ENCODE measurements at regions not wholly inside any gene's neighbourhood (a gene's known extent, or its start where the extent isn't known, plus 50 kb on each side); places are given as distances from the start of the nearest gene placed in this dataset.

DNA sequence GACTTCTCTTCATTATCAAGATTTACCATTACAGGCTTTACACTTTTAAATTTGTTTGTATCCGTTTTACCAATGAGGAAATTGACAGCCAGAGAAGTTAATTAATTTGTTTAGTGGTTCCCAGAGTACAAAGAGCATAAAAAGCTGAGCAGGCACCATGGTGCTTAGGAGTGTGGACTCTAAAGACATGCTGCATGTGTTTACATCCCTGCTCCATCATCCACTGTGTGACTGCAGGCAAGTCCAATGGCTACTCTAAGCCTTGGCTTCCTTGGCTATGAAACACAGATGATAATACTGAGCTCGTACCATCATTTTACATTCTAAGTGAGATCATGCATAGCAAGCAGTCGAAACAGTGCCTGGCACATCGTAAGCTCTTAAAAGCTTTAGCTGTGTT, 108.0 kb upstream of the SLC35G4 start:
- Mint-ChIP-seq H3K36me3 (no peaks in the 10 kb centered on the region), H3K4me3 (no peak overlapping the region), H3K27ac (no peak overlapping the region), H3K4me1 (no peaks in the 10 kb centered on the region), H3K27me3 (peaks cover 6 to 13% of the 10 kb centered on the region in 2 donors), H3K9me3 (no peaks in the 10 kb centered on the region)
- Histone ChIP-seq H3K4me3 (ENCODE audit: control insufficient read depth in 1 of 2, extremely low read depth in 1 of 2, low read length in 1 of 2) (no peak overlapping the region), H3K4me1 (ENCODE audit: control insufficient read depth in 1 of 2, extremely low read depth in 1 of 2, insufficient read depth in 2 of 2, low read length in 2 of 2) (no peaks in the 10 kb centered on the region), H3K36me3 (ENCODE audit: control insufficient read depth in 2 of 2, extremely low read depth in 1 of 2, insufficient read depth in 1 of 2, low read length in 1 of 2) (no peaks in the 10 kb centered on the region), H3K9me3 (no peaks in the 10 kb centered on the region), H3K27ac (ENCODE audit: low read length) (no peak overlapping the region), H3K27me3 (replicated peaks in 1 of 2; ENCODE audit: control insufficient read depth in 2 of 2, extremely low read depth in 1 of 2, insufficient read depth in 2 of 2, low read length in 1 of 2) (no peaks in the 10 kb centered on the region)
- 93% methylated on average over 3 of the region's 4 CpGs for WGBS (ENCODE audit: insufficient coverage)
- ChIA-PET CTCF (no interaction called here), POLR2A (no interaction called here)
- ATAC-seq (replicated peaks in 1 of 4): no peak
- DNase-seq: no peak

DNA sequence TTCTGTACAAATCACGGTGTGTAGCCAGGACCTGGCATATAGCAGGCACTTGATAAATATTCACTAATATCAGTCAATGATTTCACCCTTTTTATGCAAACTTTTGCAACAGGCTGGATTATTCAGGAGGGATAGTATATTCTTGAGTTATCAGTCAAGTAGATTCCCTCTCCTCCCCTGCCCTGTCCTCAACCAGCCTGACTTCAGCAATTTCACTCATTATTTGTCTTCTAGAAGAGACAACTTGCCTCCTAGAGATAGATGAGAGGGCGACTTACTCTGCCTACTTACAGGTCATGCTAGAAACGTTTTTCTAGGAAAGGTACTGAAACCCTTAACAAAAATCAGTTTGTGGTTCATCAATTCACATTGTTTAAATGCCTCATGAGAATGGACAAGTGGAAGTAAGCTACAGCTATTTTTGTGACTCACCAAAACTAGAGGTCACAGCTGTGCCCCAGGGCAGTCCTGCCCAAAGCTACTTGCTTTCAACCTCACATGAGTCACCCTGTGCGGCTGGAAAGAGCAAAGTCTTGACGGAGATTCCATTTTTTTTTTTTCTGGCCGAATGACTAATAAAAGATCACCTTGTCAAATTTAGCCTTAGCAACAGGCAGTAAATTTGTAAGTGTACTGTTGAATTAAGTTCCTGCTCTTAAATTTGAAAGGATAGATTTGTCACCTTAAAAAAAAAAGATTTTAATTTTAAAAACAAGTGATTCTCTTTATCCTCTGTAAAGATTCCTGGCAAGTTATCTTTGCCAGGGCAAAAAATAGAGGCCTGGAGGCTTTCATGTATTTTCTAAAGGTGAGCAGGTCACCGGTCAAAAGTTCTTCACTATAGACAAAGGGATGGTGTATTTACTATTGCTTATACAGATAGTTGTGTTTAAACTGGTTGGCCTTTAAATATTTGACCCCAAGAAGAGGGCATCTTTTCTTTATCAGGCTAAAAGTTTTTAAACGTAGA, 109.0 kb upstream of the SLC35G4 start:
- no peak overlapping the region for H3K4me3 ChIP-seq (ENCODE audit: control insufficient read depth in 1 of 2, extremely low read depth in 1 of 2, low read length in 1 of 2)
- no peak overlapping the region for H3K4me3 Mint-ChIP-seq
- DNase-seq (no peak), ATAC-seq (replicated peaks in 1 of 4) (no peak)
- POLR2A ChIA-PET: interaction anchor here in 1 of 2 donors (0.5 kb wide), 1 partner anchor 125 kb away, joined by 4 read pairs; no protein-coding TSS in a partner anchor
- H3K9me3 Mint-ChIP-seq: no peaks in the 10 kb centered on the region
- CTCF ChIA-PET: no interaction called here
- H3K27ac Mint-ChIP-seq: no peak overlapping the region
- WGBS (ENCODE audit: insufficient coverage): 60% methylated on average over 1 of the region's 8 CpGs
- no peaks in the 10 kb centered on the region for H3K9me3 ChIP-seq
- no peak overlapping the region for H3K27ac ChIP-seq (ENCODE audit: low read length)
- peaks cover 6 to 13% of the 10 kb centered on the region in 2 donors for H3K27me3 Mint-ChIP-seq
- H3K4me1 ChIP-seq (ENCODE audit: control insufficient read depth in 1 of 2, extremely low read depth in 1 of 2, insufficient read depth in 2 of 2, low read length in 2 of 2): no peaks in the 10 kb centered on the region
- no peaks in the 10 kb centered on the region for H3K36me3 Mint-ChIP-seq
- H3K36me3 ChIP-seq (ENCODE audit: control insufficient read depth in 2 of 2, extremely low read depth in 1 of 2, insufficient read depth in 1 of 2, low read length in 1 of 2): no peaks in the 10 kb centered on the region
- no peaks in the 10 kb centered on the region for H3K4me1 Mint-ChIP-seq
- no peaks in the 10 kb centered on the region for H3K27me3 ChIP-seq (replicated peaks in 1 of 2; ENCODE audit: control insufficient read depth in 2 of 2, extremely low read depth in 1 of 2, insufficient read depth in 2 of 2, low read length in 1 of 2)

DNA sequence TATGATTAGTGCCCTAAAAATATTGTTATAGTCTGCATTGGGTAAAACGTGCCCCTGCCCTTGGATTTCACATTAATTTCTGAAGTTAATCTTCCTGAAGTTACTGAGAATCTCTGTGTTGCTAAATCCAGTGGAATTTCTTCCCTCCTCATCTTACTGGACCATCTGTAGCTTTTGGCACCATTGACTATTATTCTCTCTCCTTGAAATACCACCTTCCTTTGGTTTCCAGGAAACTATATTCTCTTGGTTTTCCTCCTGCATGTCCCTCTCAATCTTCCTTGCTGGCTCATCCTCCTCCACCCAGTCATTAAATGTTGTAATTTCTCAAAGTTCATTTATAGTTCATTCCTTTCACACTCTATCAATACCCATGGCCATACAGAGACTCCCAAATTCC, 110.6 kb upstream of the SLC35G4 start:
- H3K4me1 Mint-ChIP-seq: no peaks in the 10 kb centered on the region
- no peak for ATAC-seq (replicated peaks in 1 of 4)
- H3K27me3 Mint-ChIP-seq: peaks cover 6 to 10% of the 10 kb centered on the region in 2 donors
- Histone ChIP-seq H3K9me3 (no peaks in the 10 kb centered on the region), H3K36me3 (ENCODE audit: control insufficient read depth in 2 of 2, extremely low read depth in 1 of 2, insufficient read depth in 1 of 2, low read length in 1 of 2) (no peaks in the 10 kb centered on the region), H3K4me3 (ENCODE audit: control insufficient read depth in 1 of 2, extremely low read depth in 1 of 2, low read length in 1 of 2) (no peak overlapping the region), H3K4me1 (ENCODE audit: control insufficient read depth in 1 of 2, extremely low read depth in 1 of 2, insufficient read depth in 2 of 2, low read length in 2 of 2) (no peaks in the 10 kb centered on the region), H3K27ac (ENCODE audit: low read length) (no peak overlapping the region), H3K27me3 (replicated peaks in 1 of 2; ENCODE audit: control insufficient read depth in 2 of 2, extremely low read depth in 1 of 2, insufficient read depth in 2 of 2, low read length in 1 of 2) (no peaks in the 10 kb centered on the region)
- no peaks in the 10 kb centered on the region for H3K9me3 Mint-ChIP-seq
- H3K27ac Mint-ChIP-seq: no peak overlapping the region
- POLR2A ChIA-PET: no interaction called here
- no peak for DNase-seq
- H3K36me3 Mint-ChIP-seq: no peaks in the 10 kb centered on the region
- WGBS (ENCODE audit: insufficient coverage): no CpG with 5 or more reads among the region's 1 CpG
- no peak overlapping the region for H3K4me3 Mint-ChIP-seq
- CTCF ChIA-PET: no interaction called here

DNA sequence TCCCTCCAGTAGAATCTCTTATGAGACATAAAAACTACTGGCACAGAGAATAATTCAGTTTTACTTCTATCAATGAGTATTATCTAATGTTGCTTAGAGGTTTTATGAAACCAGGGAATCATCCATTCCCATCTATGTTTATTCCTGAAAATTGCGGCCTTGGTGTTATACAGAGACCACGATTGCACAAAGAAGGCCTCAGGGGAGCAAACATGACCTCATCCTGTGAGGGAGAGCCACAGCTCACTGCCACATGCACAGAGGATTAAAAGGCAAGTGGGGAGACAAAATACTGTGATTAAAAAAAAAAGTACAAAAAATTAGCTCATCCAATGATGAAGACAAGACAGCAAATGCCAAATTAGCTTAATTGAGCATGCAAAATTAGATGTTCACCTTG, 111.8 kb upstream of the SLC35G4 start:
- H3K36me3 Mint-ChIP-seq: no peaks in the 10 kb centered on the region
- no peak overlapping the region for H3K27ac Mint-ChIP-seq
- H3K36me3 ChIP-seq (ENCODE audit: control insufficient read depth in 2 of 2, extremely low read depth in 1 of 2, insufficient read depth in 1 of 2, low read length in 1 of 2): no peaks in the 10 kb centered on the region
- H3K27me3 ChIP-seq (replicated peaks in 1 of 2; ENCODE audit: control insufficient read depth in 2 of 2, extremely low read depth in 1 of 2, insufficient read depth in 2 of 2, low read length in 1 of 2): no peaks in the 10 kb centered on the region
- no peak for DNase-seq
- ATAC-seq (replicated peaks in 1 of 4): no peak
- POLR2A ChIA-PET: no interaction called here
- H3K4me1 ChIP-seq (ENCODE audit: control insufficient read depth in 1 of 2, extremely low read depth in 1 of 2, insufficient read depth in 2 of 2, low read length in 2 of 2): no peaks in the 10 kb centered on the region
- H3K4me3 ChIP-seq (ENCODE audit: control insufficient read depth in 1 of 2, extremely low read depth in 1 of 2, low read length in 1 of 2): no peak overlapping the region
- WGBS (ENCODE audit: insufficient coverage): 100% methylated on average over 1 of the region's 2 CpGs
- no peaks in the 10 kb centered on the region for H3K9me3 ChIP-seq
- no peaks in the 10 kb centered on the region for H3K4me1 Mint-ChIP-seq
- no peaks in the 10 kb centered on the region for H3K9me3 Mint-ChIP-seq
- peaks cover 6 to 7% of the 10 kb centered on the region in 2 donors for H3K27me3 Mint-ChIP-seq
- CTCF ChIA-PET: interaction anchor here in 1 of 2 donors (0.5 kb wide), 1 partner anchor 709 kb away, joined by 3 read pairs; no protein-coding TSS in a partner anchor
- H3K27ac ChIP-seq (ENCODE audit: low read length): no peak overlapping the region
- H3K4me3 Mint-ChIP-seq: no peak overlapping the region

DNA sequence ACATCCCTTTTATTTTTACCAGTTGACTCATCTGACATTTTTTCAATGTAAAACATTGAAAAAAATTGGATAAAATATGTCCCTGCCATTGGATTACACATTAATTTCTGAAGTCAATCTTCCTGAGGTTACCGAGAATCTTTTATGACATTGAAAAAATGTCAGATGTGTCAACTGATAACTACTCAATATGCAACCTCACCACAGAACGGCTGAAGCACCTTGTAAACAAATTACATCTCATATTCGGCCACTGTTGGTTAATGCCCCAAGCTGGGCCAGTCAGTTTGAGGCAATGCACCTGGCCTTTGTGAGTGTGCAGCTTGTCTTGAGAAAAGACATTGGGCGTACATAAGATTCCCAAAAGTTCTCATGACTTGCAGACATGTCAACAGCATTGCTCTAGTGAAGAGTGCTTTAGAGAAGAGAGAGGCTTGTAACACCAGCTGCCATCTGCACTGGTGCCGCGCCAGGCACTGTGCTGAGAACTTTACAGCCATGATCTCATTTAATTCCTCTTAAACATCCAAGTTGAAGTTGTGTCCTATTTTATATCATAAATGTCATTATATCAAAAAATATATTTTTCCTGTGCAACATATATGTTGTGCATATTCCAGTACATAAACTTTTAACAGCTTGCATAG, 112.7 kb upstream of the SLC35G4 start:
- no peak overlapping the region for H3K27ac ChIP-seq (ENCODE audit: low read length)
- H3K27me3 ChIP-seq (replicated peaks in 1 of 2; ENCODE audit: control insufficient read depth in 2 of 2, extremely low read depth in 1 of 2, insufficient read depth in 2 of 2, low read length in 1 of 2): no peaks in the 10 kb centered on the region
- no peaks in the 10 kb centered on the region for H3K9me3 Mint-ChIP-seq
- peaks cover 6 to 7% of the 10 kb centered on the region in 2 donors for H3K27me3 Mint-ChIP-seq
- H3K4me1 ChIP-seq (ENCODE audit: control insufficient read depth in 1 of 2, extremely low read depth in 1 of 2, insufficient read depth in 2 of 2, low read length in 2 of 2): no peaks in the 10 kb centered on the region
- POLR2A ChIA-PET: no interaction called here
- CTCF ChIA-PET: interaction anchor here in 1 of 2 donors (0.5 kb wide), 1 partner anchor 709 kb away, joined by 3 read pairs; no protein-coding TSS in a partner anchor
- no peaks in the 10 kb centered on the region for H3K36me3 Mint-ChIP-seq
- 75% methylated on average over 2 of the region's 6 CpGs for WGBS (ENCODE audit: insufficient coverage)
- no peak overlapping the region for H3K4me3 ChIP-seq (ENCODE audit: control insufficient read depth in 1 of 2, extremely low read depth in 1 of 2, low read length in 1 of 2)
- H3K27ac Mint-ChIP-seq: no peak overlapping the region
- H3K9me3 ChIP-seq: no peaks in the 10 kb centered on the region
- no peak overlapping the region for H3K4me3 Mint-ChIP-seq
- H3K4me1 Mint-ChIP-seq: no peaks in the 10 kb centered on the region
- DNase-seq (no peak), ATAC-seq (replicated peaks in 1 of 4) (no peak)
- H3K36me3 ChIP-seq (ENCODE audit: control insufficient read depth in 2 of 2, extremely low read depth in 1 of 2, insufficient read depth in 1 of 2, low read length in 1 of 2): no peaks in the 10 kb centered on the region

DNA sequence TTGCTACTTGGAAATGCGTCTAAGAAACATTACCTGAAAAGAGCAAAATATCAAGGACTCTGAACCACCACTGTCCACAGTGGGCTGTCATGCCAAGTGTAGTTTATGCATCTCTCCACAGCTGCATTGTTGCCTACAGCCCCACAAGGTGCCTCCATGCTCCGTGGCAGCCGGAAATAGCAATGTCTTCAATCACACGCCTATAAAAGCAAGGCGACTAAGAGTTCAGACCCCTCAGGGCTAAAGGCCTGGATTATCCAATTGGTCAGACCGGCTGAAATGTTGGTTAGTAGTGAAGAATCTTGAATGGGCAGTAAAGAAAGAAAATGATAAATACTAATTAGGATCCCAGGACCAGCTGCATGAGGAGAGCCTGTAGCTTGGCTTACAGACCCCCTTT, 114.0 kb upstream of the SLC35G4 start:
- no peaks in the 10 kb centered on the region for H3K36me3 ChIP-seq (ENCODE audit: control insufficient read depth in 2 of 2, extremely low read depth in 1 of 2, insufficient read depth in 1 of 2, low read length in 1 of 2)
- H3K27me3 Mint-ChIP-seq: peaks cover 6 to 7% of the 10 kb centered on the region in 2 donors
- no peaks in the 10 kb centered on the region for H3K9me3 Mint-ChIP-seq
- H3K9me3 ChIP-seq: no peaks in the 10 kb centered on the region
- no peak for ATAC-seq (replicated peaks in 1 of 4)
- no peak overlapping the region for H3K27ac Mint-ChIP-seq
- no peaks in the 10 kb centered on the region for H3K27me3 ChIP-seq (replicated peaks in 1 of 2; ENCODE audit: control insufficient read depth in 2 of 2, extremely low read depth in 1 of 2, insufficient read depth in 2 of 2, low read length in 1 of 2)
- POLR2A ChIA-PET: no interaction called here
- H3K4me1 Mint-ChIP-seq: no peaks in the 10 kb centered on the region
- H3K27ac ChIP-seq (ENCODE audit: low read length): no peak overlapping the region
- no peak overlapping the region for H3K4me3 Mint-ChIP-seq
- no peaks in the 10 kb centered on the region for H3K4me1 ChIP-seq (ENCODE audit: control insufficient read depth in 1 of 2, extremely low read depth in 1 of 2, insufficient read depth in 2 of 2, low read length in 2 of 2)
- no peak for DNase-seq
- CTCF ChIA-PET: no interaction called here
- H3K36me3 Mint-ChIP-seq: no peaks in the 10 kb centered on the region
- 86% methylated on average over 1 of the region's 6 CpGs for WGBS (ENCODE audit: insufficient coverage)
- H3K4me3 ChIP-seq (ENCODE audit: control insufficient read depth in 1 of 2, extremely low read depth in 1 of 2, low read length in 1 of 2): no peak overlapping the region

Data from T-cell (primary cell).